ENCODE measurements at regions not wholly inside any gene's neighbourhood (a gene's known extent, or its start where the extent isn't known, plus 50 kb on each side); places are given as distances from the start of the nearest gene placed in this dataset.

GRCh38 chr6:67000121-67000520 lies 1293.1 kb upstream of the EYS start:
- no peak overlapping the region for H4K5ac ChIP-seq (ENCODE audit: insufficient read length, low read depth, low read length)
- H3K4ac ChIP-seq (replicated peaks; ENCODE audit: insufficient read length, low read depth, low read length), result no peak overlapping the region
- no peaks in the 10 kb centered on the region for H4K20me1 ChIP-seq (replicated peaks in 1 of 2; ENCODE audit: control insufficient read depth in 1 of 2, insufficient read depth in 2 of 2, low read length in 2 of 2)
- no peak overlapping the region for H3K9ac ChIP-seq (replicated peaks in 1 of 4; ENCODE audit: extremely low read depth in 1 of 4, low read depth in 3 of 4, low read length in 3 of 4)
- H2AFZ ChIP-seq (ENCODE audit: low read length), result no peak overlapping the region
- ChIA-PET POLR2A (ENCODE audit: partially characterized antibody) (no interaction called here), CTCF (ENCODE audit: partially characterized antibody) (interaction anchor here (2.5 kb wide), 1 partner anchor 10 kb away, joined by 9 read pairs; no protein-coding TSS in a partner anchor)
- no peak overlapping the region for H3K14ac ChIP-seq (ENCODE audit: insufficient read length)
- no peaks in the 10 kb centered on the region for H3K4me1 ChIP-seq (replicated peaks in 1 of 4; ENCODE audit: control insufficient read depth in 3 of 4, insufficient read depth in 4 of 4, low read length in 3 of 4)
- no peak for FAIRE-seq
- no peak overlapping the region for H3K56ac ChIP-seq (replicated peaks; ENCODE audit: insufficient read length, low read depth, low read length)
- no peak overlapping the region for H3K23ac ChIP-seq (ENCODE audit: insufficient read length)
- no peaks in the 10 kb centered on the region for H3K79me1 ChIP-seq (ENCODE audit: low read depth, low read length)
- no peaks in the 10 kb centered on the region for H3K27me3 ChIP-seq (replicated peaks in 1 of 4; ENCODE audit: control insufficient read depth in 3 of 4, extremely low read depth in 1 of 4, insufficient read depth in 3 of 4, low read length in 3 of 4)
- no peak overlapping the region for H3K4me2 ChIP-seq (ENCODE audit: insufficient read depth in 1 of 2, low read depth in 2 of 2, low read length in 2 of 2)
- no peak overlapping the region for H2BK120ac ChIP-seq (replicated peaks; ENCODE audit: low read depth, low read length)
- H2BK5ac ChIP-seq (ENCODE audit: low read depth, low read length), result no peak overlapping the region
- H3K27ac ChIP-seq (ENCODE audit: low read depth, low read length), result no peak overlapping the region
- no peak overlapping the region for H4K91ac ChIP-seq (replicated peaks; ENCODE audit: insufficient read length, low read length)
- H2BK15ac ChIP-seq (ENCODE audit: low read length), result no peak overlapping the region
- no peak overlapping the region for H3K18ac ChIP-seq (ENCODE audit: extremely low read depth, low read length)
- H2BK20ac ChIP-seq (ENCODE audit: low read length), result no peak overlapping the region
- H3K23me2 ChIP-seq (ENCODE audit: low read depth, low read length), result no peaks in the 10 kb centered on the region
- H4K8ac ChIP-seq (ENCODE audit: extremely low read depth, insufficient read depth, low read length), result no peak overlapping the region
- no peak for DNase-seq (ENCODE audit: low read depth in 1 of 2, low spot score in 2 of 2)
- H3K9me3 ChIP-seq (ENCODE audit: insufficient read depth in 2 of 2, low read depth in 1 of 2, low read length in 1 of 2), result no peaks in the 10 kb centered on the region
- no peaks in the 10 kb centered on the region for H3K79me2 ChIP-seq (ENCODE audit: control insufficient read depth in 1 of 2, insufficient read depth in 2 of 2, low read length in 2 of 2)
- no peaks in the 10 kb centered on the region for H3K36me3 ChIP-seq (ENCODE audit: control insufficient read depth in 2 of 4, insufficient read depth in 4 of 4, low read length in 3 of 4)
- no peak overlapping the region for H2AK5ac ChIP-seq (ENCODE audit: low read depth, low read length)
- no peak overlapping the region for H3K4me3 ChIP-seq (ENCODE audit: extremely low read depth in 1 of 4, insufficient read depth in 2 of 4, low read depth in 3 of 4, low read length in 4 of 4)
- no peak overlapping the region for H2BK12ac ChIP-seq (ENCODE audit: low read depth, low read length)
- 89% methylated on average over 2 of the region's 2 CpGs; no CpG with 5 or more reads in 1 of the 2 experiments for WGBS, 2 experiments (ENCODE audit: extremely low coverage in 1 of 2, insufficient coverage in 1 of 2, insufficient read length in 1 of 2, insufficient replicate concordance in 2 of 2, low coverage in 1 of 2, low lambda C conversion rate in 2 of 2, missing lambda C conversion rate in 1 of 2)
- TF ChIP-seq TEAD4 (IDR thresholded peaks at IDR 0.05; ENCODE audit: low read depth, low read length), result no peak
- TF ChIP-seq YY1 (IDR thresholded peaks at IDR 0.05; ENCODE audit: low read depth, low read length), result no peak
- TF ChIP-seq RNF2 (IDR thresholded peaks at IDR 0.05; ENCODE audit: borderline replicate concordance, low read depth, low read length, missing control alignments, poor library complexity, severe bottlenecking), result no peak
- TF ChIP-seq POU5F1 (IDR thresholded peaks at IDR 0.05; ENCODE audit: low read depth, low read length), result no peak
- no peak for TF ChIP-seq TAF1 (IDR thresholded peaks at IDR 0.05; ENCODE audit: low read depth, low read length)
- no peak for TF ChIP-seq SIN3A (conservative IDR thresholded peaks at IDR 0.05 in 1 of 2, IDR thresholded peaks at IDR 0.05 in 1 of 2; ENCODE audit: low read depth in 1 of 2, low read length in 2 of 2)
- TF ChIP-seq EZH2 (IDR thresholded peaks at IDR 0.05; ENCODE audit: low read depth, low read length, severe bottlenecking), result no peak
- no peak for TF ChIP-seq FOSL1 (IDR thresholded peaks at IDR 0.05; ENCODE audit: insufficient read depth, low read depth, low read length)
- TF ChIP-seq POLR2A (IDR thresholded peaks at IDR 0.05; ENCODE audit: control extremely low read depth in 1 of 2, low read depth in 2 of 2, low read length in 2 of 2), result no peak
- TF ChIP-seq ZNF274 (IDR thresholded peaks at IDR 0.05; ENCODE audit: borderline replicate concordance, extremely low read depth, low read length), result no peak
- no peak for TF ChIP-seq POLR2AphosphoS5 (IDR thresholded peaks at IDR 0.05; ENCODE audit: low read depth, low read length)
- TF ChIP-seq HDAC2 (IDR thresholded peaks at IDR 0.05; ENCODE audit: borderline replicate concordance in 1 of 2, low read depth in 2 of 2, low read length in 2 of 2), result no peak
- TF ChIP-seq RAD21 (IDR thresholded peaks at IDR 0.05 in 1 of 2, conservative IDR thresholded peaks at IDR 0.05 in 1 of 2; ENCODE audit: low read depth in 2 of 2, low read length in 2 of 2), result no peak
- no peak for TF ChIP-seq GTF2F1 (IDR thresholded peaks at IDR 0.05; ENCODE audit: borderline replicate concordance, low read depth, low read length)

All from H1 (cell line).